Smooth muscle cell (in vitro differentiated cells): ENCODE measurements at regions not wholly inside any gene's neighbourhood (a gene's known extent, or its start where the extent isn't known, plus 50 kb on each side); places are given as distances from the start of the nearest gene placed in this dataset.

ENCODE experiments used
- DNase-seq: peaks from one replicate; lab custom pipeline; 2025; ENCODE audit not compliant: unreplicated experiment; lab: John Stamatoyannopoulos, UW
- H2AFZ ChIP-seq: fragments of 200-600 bp; sonication (generic); 2 replicates; pipeline ENCODE4 v1.6.0; 2016; ENCODE audit warnings: antibody characterized with exemption, low read depth, mild to moderate bottlenecking
- H3F3A ChIP-seq: fragments of 200-600 bp; sonication (generic); 2 replicates; pipeline ENCODE4 v1.6.0; 2017; ENCODE audit warnings: antibody characterized with exemption, low read depth
- H3K27ac ChIP-seq: fragments of 200-600 bp; sonication (generic); 2 replicates; pipeline ENCODE4 v1.5.1; 2016; ENCODE audit warnings: low read depth, mild to moderate bottlenecking
- H3K27me3 ChIP-seq: fragments of 200-600 bp; sonication (generic); 2 replicates; pipeline ENCODE4 v1.6.1; 2016; ENCODE audit warnings: low read depth, mild to moderate bottlenecking
- H3K36me3 ChIP-seq: fragments of 200-600 bp; sonication (generic); 2 replicates; pipeline ENCODE4 v1.5.1; 2016; ENCODE audit warnings: low read depth
- H3K4me1 ChIP-seq: fragments of 200-600 bp; sonication (generic); 2 replicates; pipeline ENCODE4 v1.5.1; 2016; ENCODE audit warnings: low read depth
- H3K4me2 ChIP-seq: fragments of 200-600 bp; sonication (generic); 2 replicates; pipeline ENCODE4 v1.6.0; 2016; ENCODE audit warnings: mild to moderate bottlenecking
- H3K4me3 ChIP-seq: fragments of 200-600 bp; sonication (generic); 2 replicates; pipeline ENCODE4 v1.5.1; 2016; ENCODE audit warnings: mild to moderate bottlenecking
- H3K79me2 ChIP-seq: fragments of 200-600 bp; sonication (generic); 2 replicates; pipeline ENCODE4 v1.6.0; 2016; ENCODE audit warnings: low read depth, mild to moderate bottlenecking
- H3K9ac ChIP-seq: fragments of 200-600 bp; sonication (generic); 2 replicates; pipeline ENCODE4 v1.6.0; 2016; ENCODE audit warnings: low read depth
- H3K9me3 ChIP-seq: fragments of 200-600 bp; sonication (generic); replicated peaks from 2 replicates; pipeline ENCODE4 v1.5.1; 2016; ENCODE audit warnings: low read depth
- H4K20me1 ChIP-seq: fragments of 200-600 bp; sonication (generic); 2 replicates; pipeline ENCODE4 v1.6.0; 2016; ENCODE audit warnings: low read depth
- CTCF ChIP-seq: fragments of 200-600 bp; sonication (generic); IDR thresholded peaks from 2 replicates; pipeline ENCODE4 v1.5.1; 2017; ENCODE audit warnings: borderline replicate concordance, mild to moderate bottlenecking, antibody characterized with exemption; ENCODE audit not compliant: insufficient read depth, poor library complexity, severe bottlenecking
- WGBS: methylation state at CpG from one replicate; pipeline ENCODE4 v1.1.7; 2016; ENCODE audit warnings: low lambda C conversion rate; 5-methylcytosine and 5-hydroxymethylcytosine counted together

- 84% methylated on average over 4 of the region's 5 CpGs for WGBS
- H2AFZ ChIP-seq: no peak overlapping the region
Observed at GRCh38 chr22:48102581-48102980, 1340.1 kb downstream of the TBC1D22A start.

GRCh38 chr22:48101704-48102103, 1339.3 kb downstream of the TBC1D22A start:
- Histone ChIP-seq H3K36me3 (no peaks in the 10 kb centered on the region), H3K9me3 (no peaks in the 10 kb centered on the region), H3K79me2 (no peaks in the 10 kb centered on the region), H3K27me3 (peaks cover 43% of the 10 kb centered on the region), H3K4me3 (no peak overlapping the region), H3K27ac (no peak overlapping the region), H4K20me1 (no peaks in the 10 kb centered on the region), H3F3A (no peaks in the 10 kb centered on the region), H3K4me2 (no peak overlapping the region), H2AFZ (no peak overlapping the region), H3K4me1 (no peaks in the 10 kb centered on the region), H3K9ac (no peak overlapping the region)
- no peak for TF ChIP-seq CTCF
- 95% methylated on average over 8 of the region's 8 CpGs for WGBS
- no peak for DNase-seq

More at GRCh38 chr22:48102581-48102980, 1340.1 kb downstream of the TBC1D22A start:
- Histone ChIP-seq H3K4me1 (no peaks in the 10 kb centered on the region), H4K20me1 (no peaks in the 10 kb centered on the region), H3K79me2 (no peaks in the 10 kb centered on the region), H3K27ac (no peak overlapping the region), H3K4me2 (no peak overlapping the region), H3K27me3 (peaks cover 36% of the 10 kb centered on the region), H3K36me3 (no peaks in the 10 kb centered on the region), H3K4me3 (no peak overlapping the region), H3F3A (no peaks in the 10 kb centered on the region), H3K9me3 (no peaks in the 10 kb centered on the region), H3K9ac (no peak overlapping the region)
- no peak for TF ChIP-seq CTCF
- no peak for DNase-seq

GRCh38 chr22:48100685-48101417, 1338.4 kb downstream of the TBC1D22A start:
- no peaks in the 10 kb centered on the region for H4K20me1 ChIP-seq

More at GRCh38 chr22:48100685-48101417, 1338.4 kb downstream of the TBC1D22A start:
- Histone ChIP-seq H2AFZ (no peak overlapping the region), H3K27ac (no peak overlapping the region), H3K4me3 (no peak overlapping the region), H3K27me3 (peaks cover 48% of the 10 kb centered on the region), H3K9me3 (no peaks in the 10 kb centered on the region), H3K4me1 (no peaks in the 10 kb centered on the region), H3F3A (no peaks in the 10 kb centered on the region), H3K4me2 (no peak overlapping the region), H3K36me3 (no peaks in the 10 kb centered on the region), H3K9ac (no peak overlapping the region), H3K79me2 (no peaks in the 10 kb centered on the region)
- TF ChIP-seq CTCF: no peak
- DNase-seq: no peak
- WGBS: 93% methylated on average over 13 of the region's 14 CpGs
